ENCODE measurements at regions not wholly inside any gene's neighbourhood (a gene's known extent, or its start where the extent isn't known, plus 50 kb on each side); places are given as distances from the start of the nearest gene placed in this dataset.

DNA sequence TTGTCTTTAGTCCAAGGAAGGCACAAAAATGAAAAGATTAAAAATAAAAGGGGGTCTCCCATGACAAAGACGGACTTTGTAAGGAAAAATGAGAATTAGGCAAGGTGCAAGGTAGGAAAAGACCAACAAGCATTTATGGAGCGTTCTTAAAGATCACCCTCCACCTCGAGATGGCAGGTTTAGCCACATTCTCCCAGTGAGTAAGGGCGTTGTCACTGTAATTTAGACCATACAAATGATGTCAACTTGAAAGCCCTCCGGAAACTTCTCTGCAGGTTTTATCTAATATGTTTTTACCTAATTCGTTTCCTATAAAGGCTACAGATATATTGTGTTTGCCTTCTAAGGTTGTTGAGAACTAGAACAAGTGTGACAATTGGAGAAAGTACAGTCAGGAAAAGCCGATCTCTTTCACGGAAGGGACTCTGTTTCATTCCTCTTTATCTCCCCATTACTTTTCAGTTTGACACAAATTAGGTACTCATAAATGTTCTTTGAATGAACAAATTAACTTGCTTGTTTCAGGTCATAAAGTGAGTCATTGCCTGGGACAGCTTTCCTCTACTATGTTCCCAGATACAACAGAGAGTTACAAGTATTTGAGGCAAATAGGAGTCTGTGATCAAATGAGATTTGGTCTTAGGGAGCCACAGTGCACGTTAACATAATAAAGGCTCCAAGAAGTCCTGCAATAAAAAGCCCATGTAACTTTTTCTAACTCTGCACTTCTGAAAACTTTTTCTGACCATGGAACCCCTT, 102.6 kb upstream of the HABP2 start:
- no peak for DNase-seq (ENCODE audit: low read depth in 1 of 2, low spot score in 1 of 2)
- TF ChIP-seq, protein P1, sequence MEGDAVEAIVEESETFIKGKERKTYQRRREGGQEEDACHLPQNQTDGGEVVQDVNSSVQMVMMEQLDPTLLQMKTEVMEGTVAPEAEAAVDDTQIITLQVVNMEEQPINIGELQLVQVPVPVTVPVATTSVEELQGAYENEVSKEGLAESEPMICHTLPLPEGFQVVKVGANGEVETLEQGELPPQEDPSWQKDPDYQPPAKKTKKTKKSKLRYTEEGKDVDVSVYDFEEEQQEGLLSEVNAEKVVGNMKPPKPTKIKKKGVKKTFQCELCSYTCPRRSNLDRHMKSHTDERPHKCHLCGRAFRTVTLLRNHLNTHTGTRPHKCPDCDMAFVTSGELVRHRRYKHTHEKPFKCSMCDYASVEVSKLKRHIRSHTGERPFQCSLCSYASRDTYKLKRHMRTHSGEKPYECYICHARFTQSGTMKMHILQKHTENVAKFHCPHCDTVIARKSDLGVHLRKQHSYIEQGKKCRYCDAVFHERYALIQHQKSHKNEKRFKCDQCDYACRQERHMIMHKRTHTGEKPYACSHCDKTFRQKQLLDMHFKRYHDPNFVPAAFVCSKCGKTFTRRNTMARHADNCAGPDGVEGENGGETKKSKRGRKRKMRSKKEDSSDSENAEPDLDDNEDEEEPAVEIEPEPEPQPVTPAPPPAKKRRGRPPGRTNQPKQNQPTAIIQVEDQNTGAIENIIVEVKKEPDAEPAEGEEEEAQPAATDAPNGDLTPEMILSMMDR (IDR thresholded peaks at IDR 0.05; ENCODE audit: insufficient read depth, low read length), result no peak
- Histone ChIP-seq H3K27ac (replicated peaks) (no peak overlapping the region), H3K4me3 (replicated peaks; ENCODE audit: insufficient read depth, low read length) (no peak overlapping the region), H3K27me3 (ENCODE audit: insufficient read depth, poor library complexity, severe bottlenecking) (no peaks in the 10 kb centered on the region)

DNA sequence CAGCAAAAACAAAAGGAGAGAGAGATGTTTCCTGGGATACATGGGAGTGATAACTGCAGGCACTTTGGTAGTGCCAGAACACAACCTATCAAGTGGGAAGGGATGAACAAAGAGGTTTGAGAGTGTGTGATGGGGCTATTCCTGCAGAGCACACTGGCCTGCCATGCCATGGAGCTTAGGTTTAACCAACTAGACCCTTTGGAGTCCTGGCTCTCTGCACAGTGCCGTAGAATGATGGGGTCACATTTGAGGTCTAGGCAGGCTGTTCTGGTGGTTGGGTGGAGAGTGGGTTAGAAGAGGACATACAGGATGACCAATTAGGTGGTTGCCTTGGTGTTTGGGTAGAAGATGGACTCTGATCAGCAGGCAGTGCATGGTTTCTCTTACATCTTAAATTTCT, 101.9 kb upstream of the HABP2 start:
- DNase-seq (ENCODE audit: low read depth in 1 of 2, low spot score in 1 of 2), result no peak
- no peak for TF ChIP-seq POLR2AphosphoS5 (IDR thresholded peaks at IDR 0.05; ENCODE audit: low read depth)
- no peak for TF ChIP-seq GABPA (IDR thresholded peaks at IDR 0.05; ENCODE audit: low read depth)
- TF ChIP-seq, protein P2, sequence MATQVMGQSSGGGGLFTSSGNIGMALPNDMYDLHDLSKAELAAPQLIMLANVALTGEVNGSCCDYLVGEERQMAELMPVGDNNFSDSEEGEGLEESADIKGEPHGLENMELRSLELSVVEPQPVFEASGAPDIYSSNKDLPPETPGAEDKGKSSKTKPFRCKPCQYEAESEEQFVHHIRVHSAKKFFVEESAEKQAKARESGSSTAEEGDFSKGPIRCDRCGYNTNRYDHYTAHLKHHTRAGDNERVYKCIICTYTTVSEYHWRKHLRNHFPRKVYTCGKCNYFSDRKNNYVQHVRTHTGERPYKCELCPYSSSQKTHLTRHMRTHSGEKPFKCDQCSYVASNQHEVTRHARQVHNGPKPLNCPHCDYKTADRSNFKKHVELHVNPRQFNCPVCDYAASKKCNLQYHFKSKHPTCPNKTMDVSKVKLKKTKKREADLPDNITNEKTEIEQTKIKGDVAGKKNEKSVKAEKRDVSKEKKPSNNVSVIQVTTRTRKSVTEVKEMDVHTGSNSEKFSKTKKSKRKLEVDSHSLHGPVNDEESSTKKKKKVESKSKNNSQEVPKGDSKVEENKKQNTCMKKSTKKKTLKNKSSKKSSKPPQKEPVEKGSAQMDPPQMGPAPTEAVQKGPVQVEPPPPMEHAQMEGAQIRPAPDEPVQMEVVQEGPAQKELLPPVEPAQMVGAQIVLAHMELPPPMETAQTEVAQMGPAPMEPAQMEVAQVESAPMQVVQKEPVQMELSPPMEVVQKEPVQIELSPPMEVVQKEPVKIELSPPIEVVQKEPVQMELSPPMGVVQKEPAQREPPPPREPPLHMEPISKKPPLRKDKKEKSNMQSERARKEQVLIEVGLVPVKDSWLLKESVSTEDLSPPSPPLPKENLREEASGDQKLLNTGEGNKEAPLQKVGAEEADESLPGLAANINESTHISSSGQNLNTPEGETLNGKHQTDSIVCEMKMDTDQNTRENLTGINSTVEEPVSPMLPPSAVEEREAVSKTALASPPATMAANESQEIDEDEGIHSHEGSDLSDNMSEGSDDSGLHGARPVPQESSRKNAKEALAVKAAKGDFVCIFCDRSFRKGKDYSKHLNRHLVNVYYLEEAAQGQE (IDR thresholded peaks at IDR 0.05; ENCODE audit: insufficient replicate concordance, low read depth), result no peak
- TF ChIP-seq, protein P1 (IDR thresholded peaks at IDR 0.05; ENCODE audit: insufficient read depth, low read length), result no peak
- no peak for TF ChIP-seq SPI1 (IDR thresholded peaks at IDR 0.05; ENCODE audit: borderline replicate concordance, low read depth)
- H3K4me3 ChIP-seq (replicated peaks; ENCODE audit: insufficient read depth, low read length), result no peak overlapping the region
- H3K27ac ChIP-seq (replicated peaks), result no peak overlapping the region
- H3K27me3 ChIP-seq (ENCODE audit: insufficient read depth, poor library complexity, severe bottlenecking), result no peaks in the 10 kb centered on the region

DNA sequence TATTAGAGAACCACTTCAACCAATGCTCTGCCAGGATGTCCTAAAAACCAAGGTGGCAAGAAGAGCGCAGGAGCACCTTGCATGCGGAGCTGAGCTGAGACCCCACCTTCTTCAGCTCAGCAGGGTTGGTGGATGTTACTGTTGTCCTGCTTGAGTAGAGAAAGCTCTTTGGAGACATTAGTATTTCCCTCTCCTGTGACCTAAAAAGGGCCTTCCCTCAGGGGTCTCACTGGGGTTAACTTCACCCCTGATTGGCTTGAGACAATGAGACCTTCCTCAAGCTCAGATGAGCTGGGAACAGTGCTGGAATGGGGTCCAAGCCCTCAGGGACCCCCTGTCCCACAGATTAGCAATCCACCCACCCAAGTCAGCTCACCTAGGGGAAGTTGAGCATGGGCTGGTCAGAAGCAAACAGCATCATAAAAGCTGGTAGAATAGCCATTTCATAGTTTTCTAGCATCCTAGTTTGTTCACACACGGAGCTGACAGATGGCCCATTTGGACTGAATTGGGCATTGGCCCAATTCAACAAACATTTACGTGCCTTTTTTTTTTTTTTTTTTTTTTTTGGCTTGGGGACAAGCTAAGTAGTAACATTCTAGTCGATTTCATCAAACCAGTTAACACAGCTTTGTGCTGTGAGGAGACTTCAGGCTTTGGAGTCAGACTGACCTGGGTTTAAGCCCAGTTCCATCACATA, 100.6 kb upstream of the HABP2 start:
- Histone ChIP-seq H3K27me3 (ENCODE audit: insufficient read depth, poor library complexity, severe bottlenecking) (no peaks in the 10 kb centered on the region), H3K27ac (replicated peaks) (no peak overlapping the region)
- TF ChIP-seq, protein P1 (IDR thresholded peaks at IDR 0.05; ENCODE audit: insufficient read depth, low read length), result no peak
- TF ChIP-seq SPI1 (IDR thresholded peaks at IDR 0.05; ENCODE audit: borderline replicate concordance, low read depth), result no peak
- TF ChIP-seq GABPA (IDR thresholded peaks at IDR 0.05; ENCODE audit: low read depth), result no peak
- TF ChIP-seq, protein P2 (IDR thresholded peaks at IDR 0.05; ENCODE audit: insufficient replicate concordance, low read depth), result no peak

More for the DNA sequence above, 100.6 kb upstream of the HABP2 start:
- no peak for DNase-seq (ENCODE audit: low read depth in 1 of 2, low spot score in 1 of 2)
- H3K4me3 ChIP-seq (replicated peaks; ENCODE audit: insufficient read depth, low read length), result no peak overlapping the region

All from HL-60 (cell line).